Heart right ventricle (tissue), 16 donors: ENCODE measurements at regions not wholly inside any gene's neighbourhood (a gene's known extent, or its start where the extent isn't known, plus 50 kb on each side); places are given as distances from the start of the nearest gene placed in this dataset.

Experiments
- ATAC-seq, 8 donors: fragments of 200-7000 bp; cut with Tn5 transposase; one replicate each; pipeline ENCODE4 v1.9.1; 2020; ENCODE audit warnings: mild to moderate bottlenecking in 8 of 8, moderate library complexity in 8 of 8, moderate number of reproducible peaks in 1 of 8
- DNase-seq, 2 donors: peaks; one replicate each; pipeline ENCODE4 v3.0.0-alpha.2; 2020
- H3K27ac ChIP-seq, 10 donors: fragments of 200-600 bp; sonication (generic) in 2 of 10; one replicate each; pipeline versions ENCODE4 v1.5.0 to v1.8.0; 2020 to 2022; ENCODE audit warnings: mild to moderate bottlenecking in 3 of 10
- H3K27me3 ChIP-seq, 7 donors: fragments of 200-600 bp; one replicate each; pipeline ENCODE4 v1.8.0; 2021 to 2022; ENCODE audit warnings: mild to moderate bottlenecking in 2 of 7
- H3K36me3 ChIP-seq, 9 donors: fragments of 200-600 bp; sonication (generic) in 1 of 9; one replicate each; pipeline versions ENCODE4 v1.5.0 to v1.8.0; 2020 to 2022; ENCODE audit warnings: mild to moderate bottlenecking in 2 of 9
- H3K4me1 ChIP-seq, 9 donors: fragments of 200-600 bp; sonication (generic) in 1 of 9; one replicate each; pipeline versions ENCODE4 v1.5.0 to v1.8.0; 2020 to 2022; ENCODE audit warnings: mild to moderate bottlenecking in 4 of 9
- H3K4me3 ChIP-seq, 10 donors: fragments of 200-600 bp; sonication (generic) in 2 of 10; one replicate each; pipeline versions ENCODE4 v1.5.0 to v1.8.0; 2020 to 2022; ENCODE audit warnings: mild to moderate bottlenecking in 7 of 10, moderate library complexity in 2 of 10
- H3K9me3 ChIP-seq, 11 donors: fragments of 200-600 bp in 10 of 11; sonication (generic) in 2 of 11; one replicate each; pipeline versions ENCODE4 v1.5.0 to v1.8.0; 2013 to 2022; ENCODE audit warnings: mild to moderate bottlenecking in 2 of 11, control low read depth in 1 of 11, moderate library complexity in 1 of 11
- WGBS, 2 donors: extraction: QIAGEN DNeasy Blood & Tissue Kit; methylation state at CpG; one replicate each; pipeline ENCODE4 v1.1.7; 2013; ENCODE audit warnings: inconsistent platforms in 1 of 2; 5-methylcytosine and 5-hydroxymethylcytosine counted together
- intact Hi-C, 10 donors: fragments of 100-400 bp; cut with DNase I; formaldehyde crosslinking; loops; one replicate each; pipeline versions ENCODE4 v1.11.1 to v1.14.2; 2022
- TF ChIP-seq, protein P1 (sequence below), 9 donors: fragments of 200-600 bp; sonication (generic) in 2 of 9; IDR thresholded peaks; one replicate each; pipeline versions ENCODE4 v1.5.0 to v1.8.0; 2021 to 2022; ENCODE audit warnings: antibody characterized with exemption in 9 of 9, mild to moderate bottlenecking in 5 of 9, moderate library complexity in 1 of 9
- donor health status: Arrhythmogenic right ventricular cardiomyopathy.
- donor health status: ischemic (EF 13 %, LVEDD 7.1; RV severe dilation, severe dysfunction).
- donor health status: healthy with polysubstance abuse.
- donor health status: DM: no; HTN: yes; CAD: no.
- donor health status: DM: no; HTN: no; CAD: no.
- donor health status: ischemic (EF 25% LVEDD 6.9; RV normal size, moderate dysfunction).
- donor health status: ischemic (EF 25% LVEDD 5.7; RV mildly dilated, moderate dysfunction).
- donor health status: healthy.
- donor health status: DM: yes; HTN: yes; CAD: no.
- donor health status: Ischemic cardiomyopathy.
- donor health status: ischemic (EF 35%, LVEDD 5.7; RV mildly dilated, moderate dysfunction).
- donor health status: nonischemic (EF 11% LVEDD 7.7; RV severe dilation, severe dysfunction).
- donor health status: DM: yes; HTN: yes; CAD: no.
- donor health status: PGD.
- donor health status: ischemic (EF 29% LVEDD 5.4; RV normal size, mild dysfunction).
- donor health status: nonischemic (EF 23%, LVEDD 6.1; RV moderate dilation, normal function).

DNA sequence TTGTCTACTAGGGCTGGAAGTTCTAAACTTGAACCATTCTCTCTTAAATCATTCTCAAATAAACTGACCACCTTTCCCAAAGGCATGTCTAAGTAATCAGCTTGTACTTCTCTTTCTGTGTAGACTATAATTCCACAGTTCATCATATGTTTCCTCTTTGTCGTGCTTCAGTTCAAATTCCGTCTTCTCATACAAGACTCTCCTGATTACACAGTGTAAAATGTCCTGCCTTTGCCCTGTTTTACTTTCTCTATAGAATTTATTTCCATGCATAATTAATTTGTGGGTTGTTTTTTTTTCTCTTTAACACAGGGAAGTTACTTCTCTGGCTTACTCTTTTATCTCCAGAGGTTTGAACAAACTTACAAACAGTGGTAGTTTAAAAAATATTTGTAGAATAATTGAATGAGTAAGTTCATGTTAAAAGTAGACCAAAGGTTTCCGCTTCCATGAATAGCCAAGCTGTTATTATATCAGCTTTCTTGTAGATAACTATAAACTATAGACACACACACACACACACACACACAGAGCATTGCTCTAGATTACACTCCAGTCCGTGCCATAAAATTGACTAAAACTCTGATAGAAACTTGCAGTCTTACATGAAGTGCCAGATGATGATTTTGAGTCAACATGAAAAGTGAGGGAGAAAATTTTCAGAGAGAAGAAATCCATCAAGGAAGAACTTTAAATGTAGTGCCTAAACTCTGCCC lies 119.0 kb downstream of the SUCNR1 start:
- no peak overlapping the region for H3K27ac ChIP-seq
- no peak for ATAC-seq
- H3K4me3 ChIP-seq: no peak overlapping the region
- DNase-seq: no peak
- no peaks in the 10 kb centered on the region for H3K4me1 ChIP-seq
- 76 to 79% methylated on average over 4 of the region's 4 CpGs for WGBS, 2 donors
- intact Hi-C loops: no loop called here
- TF ChIP-seq, protein P1, sequence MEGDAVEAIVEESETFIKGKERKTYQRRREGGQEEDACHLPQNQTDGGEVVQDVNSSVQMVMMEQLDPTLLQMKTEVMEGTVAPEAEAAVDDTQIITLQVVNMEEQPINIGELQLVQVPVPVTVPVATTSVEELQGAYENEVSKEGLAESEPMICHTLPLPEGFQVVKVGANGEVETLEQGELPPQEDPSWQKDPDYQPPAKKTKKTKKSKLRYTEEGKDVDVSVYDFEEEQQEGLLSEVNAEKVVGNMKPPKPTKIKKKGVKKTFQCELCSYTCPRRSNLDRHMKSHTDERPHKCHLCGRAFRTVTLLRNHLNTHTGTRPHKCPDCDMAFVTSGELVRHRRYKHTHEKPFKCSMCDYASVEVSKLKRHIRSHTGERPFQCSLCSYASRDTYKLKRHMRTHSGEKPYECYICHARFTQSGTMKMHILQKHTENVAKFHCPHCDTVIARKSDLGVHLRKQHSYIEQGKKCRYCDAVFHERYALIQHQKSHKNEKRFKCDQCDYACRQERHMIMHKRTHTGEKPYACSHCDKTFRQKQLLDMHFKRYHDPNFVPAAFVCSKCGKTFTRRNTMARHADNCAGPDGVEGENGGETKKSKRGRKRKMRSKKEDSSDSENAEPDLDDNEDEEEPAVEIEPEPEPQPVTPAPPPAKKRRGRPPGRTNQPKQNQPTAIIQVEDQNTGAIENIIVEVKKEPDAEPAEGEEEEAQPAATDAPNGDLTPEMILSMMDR (IDR thresholded peaks at IDR 0.05): no peak
- no peaks in the 10 kb centered on the region for H3K36me3 ChIP-seq
- no peaks in the 10 kb centered on the region for H3K9me3 ChIP-seq
- H3K27me3 ChIP-seq: no peaks in the 10 kb centered on the region

DNA sequence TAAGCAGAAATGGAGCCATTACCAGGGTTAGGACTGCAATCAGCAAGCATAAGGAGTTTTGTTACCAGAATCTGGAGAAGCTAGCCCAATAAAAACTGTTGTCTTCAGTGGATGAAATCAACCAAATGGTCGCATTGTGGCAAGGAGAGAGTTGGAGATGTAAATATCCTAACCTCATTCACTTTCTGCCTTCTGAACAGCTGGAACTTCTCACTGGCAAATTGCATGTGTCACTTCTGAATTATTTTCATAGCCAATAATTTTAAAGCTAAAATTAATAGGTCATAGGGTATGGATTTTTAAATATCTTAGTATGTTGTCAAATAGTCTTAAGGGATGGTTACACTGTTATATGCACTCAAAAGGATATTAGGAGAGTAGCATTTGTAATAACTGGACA lies 121.6 kb downstream of the SUCNR1 start:
- H3K9me3 ChIP-seq: no peaks in the 10 kb centered on the region
- 77 to 87% methylated on average over 1 of the region's 1 CpG for WGBS, 2 donors
- no peaks in the 10 kb centered on the region for H3K4me1 ChIP-seq
- no peak overlapping the region for H3K4me3 ChIP-seq
- TF ChIP-seq, protein P1 (IDR thresholded peaks at IDR 0.05): no peak
- H3K27me3 ChIP-seq: no peaks in the 10 kb centered on the region
- intact Hi-C loops: no loop called here
- DNase-seq: no peak
- H3K27ac ChIP-seq: no peak overlapping the region
- no peak for ATAC-seq
- no peaks in the 10 kb centered on the region for H3K36me3 ChIP-seq

DNA sequence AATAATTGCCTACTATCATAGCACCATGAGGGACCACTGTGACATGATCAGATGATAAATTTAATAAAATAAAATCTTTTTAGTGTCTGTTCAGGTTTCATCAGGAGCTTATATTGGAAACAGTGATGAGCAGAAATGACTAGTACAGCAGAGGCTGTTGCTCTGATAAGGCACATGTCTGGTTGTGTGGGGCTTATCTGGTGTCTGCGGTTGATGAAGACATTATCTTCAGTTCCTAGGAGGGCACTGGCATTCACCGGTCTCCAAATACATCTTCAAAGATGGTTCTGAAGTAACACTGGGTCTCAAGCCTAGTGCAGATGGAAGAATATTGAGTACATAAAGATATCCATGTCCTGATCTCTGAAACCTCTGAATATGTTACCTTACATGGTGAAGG lies 125.3 kb downstream of the SUCNR1 start:
- Histone ChIP-seq H3K27me3 (peaks cover 0 to 6% (median 0%) of the 10 kb centered on the region in 7 donors), H3K4me1 (no peaks in the 10 kb centered on the region), H3K36me3 (no peaks in the 10 kb centered on the region), H3K4me3 (no peak overlapping the region), H3K9me3 (no peaks in the 10 kb centered on the region), H3K27ac (no peak overlapping the region)
- no peak for ATAC-seq
- TF ChIP-seq, protein P1 (IDR thresholded peaks at IDR 0.05): no peak
- no peak for DNase-seq
- intact Hi-C loops: no loop called here
- WGBS, 2 donors: 33 to 43% methylated on average over 2 of the region's 2 CpGs

DNA sequence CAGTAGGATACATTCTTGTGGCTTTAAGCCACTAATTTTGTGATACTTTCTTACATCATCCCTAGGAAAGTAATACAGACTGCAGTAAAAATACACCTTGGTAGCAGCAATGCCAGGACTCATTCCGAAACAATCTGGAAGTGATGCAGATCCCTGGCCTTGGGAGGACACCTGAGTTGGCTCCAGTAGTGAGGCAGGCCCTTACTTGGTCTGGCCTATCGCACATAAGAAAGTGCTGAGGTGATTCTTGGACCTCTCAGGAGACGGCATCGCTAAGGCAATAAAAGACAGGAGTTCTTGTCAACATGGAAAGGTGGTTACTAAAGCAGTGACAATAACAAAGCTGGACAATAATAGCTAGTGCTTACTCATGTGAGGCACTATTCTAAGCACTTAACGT lies 126.5 kb downstream of the SUCNR1 start:
- no peaks in the 10 kb centered on the region for H3K36me3 ChIP-seq
- WGBS, 2 donors: 74 to 79% methylated on average over 5 of the region's 5 CpGs
- H3K27ac ChIP-seq: no peak overlapping the region
- H3K4me1 ChIP-seq: no peaks in the 10 kb centered on the region
- ATAC-seq: no peak
- intact Hi-C loops: no loop called here
- H3K27me3 ChIP-seq: peaks cover 0 to 6% (median 0%) of the 10 kb centered on the region in 7 donors
- TF ChIP-seq, protein P1 (IDR thresholded peaks at IDR 0.05): no peak
- no peak for DNase-seq
- H3K9me3 ChIP-seq: no peaks in the 10 kb centered on the region
- no peak overlapping the region for H3K4me3 ChIP-seq
